Liver (tissue), 8 donors: ENCODE measurements at regions not wholly inside any gene's neighbourhood (a gene's known extent, or its start where the extent isn't known, plus 50 kb on each side); places are given as distances from the start of the nearest gene placed in this dataset.

ENCODE experiments used
- DNase-seq: peaks from one replicate; pipeline ENCODE4 v3.0.0-alpha.2; 2017; ENCODE audit warnings: low spot score
- H3K27ac ChIP-seq, 2 donors: one replicate each; pipeline ENCODE4 v1.7.0; 2013; ENCODE audit warnings: inconsistent platforms in 2 of 2, low read length in 2 of 2, control low read depth in 1 of 2, low read depth in 1 of 2, mild to moderate bottlenecking in 1 of 2
- H3K27me3 ChIP-seq, 4 donors: one replicate each; pipeline versions ENCODE4 v1.6.1 to v1.7.0; 2013; ENCODE audit warnings: low read length in 3 of 4, inconsistent platforms in 1 of 4, mild to moderate bottlenecking in 1 of 4, moderate library complexity in 1 of 4; ENCODE audit not compliant: control insufficient read depth in 4 of 4, insufficient read depth in 4 of 4
- H3K36me3 ChIP-seq, 4 donors: one replicate each; pipeline versions ENCODE4 v1.6.1 to v1.7.0; 2013; ENCODE audit warnings: low read length in 3 of 4, mild to moderate bottlenecking in 3 of 4, low read depth in 1 of 4, moderate library complexity in 1 of 4; ENCODE audit not compliant: control insufficient read depth in 4 of 4, insufficient read depth in 3 of 4
- H3K4me1 ChIP-seq, 4 donors: one replicate each; pipeline versions ENCODE4 v1.6.1 to v1.7.0; 2013; ENCODE audit warnings: low read length in 3 of 4, mild to moderate bottlenecking in 3 of 4, moderate library complexity in 1 of 4; ENCODE audit not compliant: control insufficient read depth in 4 of 4, insufficient read depth in 4 of 4
- H3K4me3 ChIP-seq, 3 donors: one replicate each; pipeline versions ENCODE4 v1.6.1 to v1.7.0; 2013; ENCODE audit warnings: low read length in 3 of 3, control low read depth in 1 of 3, low read depth in 1 of 3, mild to moderate bottlenecking in 1 of 3
- H3K9ac ChIP-seq, 2 donors: one replicate each; pipeline ENCODE4 v1.7.0; 2013; ENCODE audit warnings: low read length in 2 of 2, mild to moderate bottlenecking in 2 of 2, moderate library complexity in 2 of 2, control low read depth in 1 of 2, low read depth in 1 of 2
- H3K9me3 ChIP-seq, 4 donors: one replicate each; pipeline versions ENCODE4 v1.6.1 to v1.7.0; 2013; ENCODE audit warnings: low read length in 3 of 4; ENCODE audit not compliant: control insufficient read depth in 4 of 4
- EGR1 ChIP-seq, 2 donors: IDR thresholded peaks; 2 replicates each; pipeline ENCODE4 v1.6.1; 2016 to 2018; ENCODE audit warnings: antibody characterized with exemption in 2 of 2, low read depth in 2 of 2
- FOXA1 ChIP-seq: IDR thresholded peaks from 2 replicates; pipeline ENCODE4 v1.6.1; 2016; ENCODE audit warnings: antibody characterized with exemption
- FOXA2 ChIP-seq: IDR thresholded peaks from 2 replicates; pipeline ENCODE4 v1.6.1; 2016; ENCODE audit warnings: antibody characterized with exemption
- GABPA ChIP-seq, 2 donors: IDR thresholded peaks in 1 of 2; conservative IDR thresholded peaks in 1 of 2; 2 replicates each; pipeline ENCODE4 v1.6.1; 2016; ENCODE audit warnings: antibody characterized with exemption in 2 of 2, mild to moderate bottlenecking in 1 of 2, moderate library complexity in 1 of 2
- HNF4A ChIP-seq, 2 donors: conservative IDR thresholded peaks; 2 replicates each; pipeline ENCODE4 v1.6.1; 2016; ENCODE audit warnings: antibody characterized with exemption in 2 of 2, mild to moderate bottlenecking in 2 of 2
- HNF4G ChIP-seq: IDR thresholded peaks from 2 replicates; pipeline ENCODE4 v1.6.1; 2016; ENCODE audit warnings: antibody characterized with exemption
- JUND ChIP-seq, 2 donors: IDR thresholded peaks; 2 replicates each; pipeline ENCODE4 v1.6.1; 2016; ENCODE audit warnings: antibody characterized with exemption in 2 of 2
- NR2F2 ChIP-seq: IDR thresholded peaks from 2 replicates; pipeline ENCODE4 v1.6.1; 2016; ENCODE audit warnings: antibody characterized with exemption
- RAD21 ChIP-seq, 2 donors: IDR thresholded peaks; 2 replicates each; pipeline ENCODE4 v1.6.1; 2016; ENCODE audit warnings: antibody characterized with exemption in 2 of 2, mild to moderate bottlenecking in 2 of 2
- RXRA ChIP-seq, 2 donors: IDR thresholded peaks; 2 replicates each; pipeline ENCODE4 v1.6.1; 2017 to 2018; ENCODE audit warnings: antibody characterized with exemption in 2 of 2, mild to moderate bottlenecking in 1 of 2
- SP1 ChIP-seq: IDR thresholded peaks from 2 replicates; pipeline ENCODE4 v1.6.1; 2018; ENCODE audit warnings: antibody characterized with exemption, mild to moderate bottlenecking
- TAF1 ChIP-seq: conservative IDR thresholded peaks from 2 replicates; pipeline ENCODE4 v1.6.1; 2016; ENCODE audit warnings: antibody characterized with exemption, mild to moderate bottlenecking
- YY1 ChIP-seq: IDR thresholded peaks from 2 replicates; pipeline ENCODE4 v1.6.1; 2016; ENCODE audit warnings: antibody characterized with exemption, mild to moderate bottlenecking
- WGBS: extraction: QIAGEN DNeasy Blood & Tissue Kit; methylation state at CpG from one replicate; pipeline ENCODE4 v1.1.7; 2013; 5-methylcytosine and 5-hydroxymethylcytosine counted together
- TF ChIP-seq, protein P1 (sequence below): fragments of 150-350 bp; IDR thresholded peaks from 2 replicates; pipeline ENCODE4 v1.5.1; 2017; ENCODE audit warnings: improper control_type of control experiment, low read depth, low read length; ENCODE audit not compliant: missing input control
- TF ChIP-seq, protein P2 (sequence below): IDR thresholded peaks from 2 replicates; pipeline ENCODE4 v1.6.1; 2016; ENCODE audit warnings: antibody characterized with exemption
- TF ChIP-seq, protein P3 (sequence below): IDR thresholded peaks from 2 replicates; pipeline ENCODE4 v1.6.1; 2016; ENCODE audit warnings: antibody characterized with exemption, mild to moderate bottlenecking
- TF ChIP-seq, protein P4 (sequence below): IDR thresholded peaks from 2 replicates; pipeline ENCODE4 v1.6.1; 2016; ENCODE audit warnings: antibody characterized with exemption
- TF ChIP-seq, protein P5 (sequence below): IDR thresholded peaks from 2 replicates; pipeline ENCODE4 v1.6.1; 2016; ENCODE audit warnings: antibody characterized with exemption
- donor health status: healthy.
- donor health status: healthy.
- donor health status: healthy.
- donor health status: healthy.
- donor health status: healthy.

DNA sequence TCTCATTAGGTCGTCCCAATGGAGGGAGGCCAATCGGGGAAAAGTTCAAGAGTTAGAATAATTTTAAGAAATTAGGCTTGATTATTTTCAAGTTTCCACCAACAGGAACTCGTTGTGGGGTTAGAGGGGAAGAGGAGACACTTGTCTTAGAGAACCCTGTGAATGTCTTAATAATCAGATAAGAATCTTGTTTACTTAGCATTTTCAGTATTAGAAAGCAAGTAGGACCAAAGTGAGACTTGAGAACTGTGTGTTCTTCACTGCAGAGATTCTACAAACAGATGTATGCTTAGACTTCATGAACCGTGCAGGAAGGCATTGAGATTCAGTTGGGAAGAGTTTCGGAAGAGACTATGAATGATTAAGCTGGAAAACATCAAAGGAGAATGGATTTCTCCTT, 69.0 kb upstream of the HMHB1 start (continued):
- TF ChIP-seq, protein P1, sequence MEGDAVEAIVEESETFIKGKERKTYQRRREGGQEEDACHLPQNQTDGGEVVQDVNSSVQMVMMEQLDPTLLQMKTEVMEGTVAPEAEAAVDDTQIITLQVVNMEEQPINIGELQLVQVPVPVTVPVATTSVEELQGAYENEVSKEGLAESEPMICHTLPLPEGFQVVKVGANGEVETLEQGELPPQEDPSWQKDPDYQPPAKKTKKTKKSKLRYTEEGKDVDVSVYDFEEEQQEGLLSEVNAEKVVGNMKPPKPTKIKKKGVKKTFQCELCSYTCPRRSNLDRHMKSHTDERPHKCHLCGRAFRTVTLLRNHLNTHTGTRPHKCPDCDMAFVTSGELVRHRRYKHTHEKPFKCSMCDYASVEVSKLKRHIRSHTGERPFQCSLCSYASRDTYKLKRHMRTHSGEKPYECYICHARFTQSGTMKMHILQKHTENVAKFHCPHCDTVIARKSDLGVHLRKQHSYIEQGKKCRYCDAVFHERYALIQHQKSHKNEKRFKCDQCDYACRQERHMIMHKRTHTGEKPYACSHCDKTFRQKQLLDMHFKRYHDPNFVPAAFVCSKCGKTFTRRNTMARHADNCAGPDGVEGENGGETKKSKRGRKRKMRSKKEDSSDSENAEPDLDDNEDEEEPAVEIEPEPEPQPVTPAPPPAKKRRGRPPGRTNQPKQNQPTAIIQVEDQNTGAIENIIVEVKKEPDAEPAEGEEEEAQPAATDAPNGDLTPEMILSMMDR, result no peak
- no peak for TF ChIP-seq FOXA2
- no peak for TF ChIP-seq RAD21 (IDR thresholded peaks at IDR 0.05)
- no peak for TF ChIP-seq SP1
- TF ChIP-seq YY1, result no peak
- TF ChIP-seq NR2F2, result no peak
- no peak for TF ChIP-seq HNF4A (conservative IDR thresholded peaks at IDR 0.05)

DNA sequence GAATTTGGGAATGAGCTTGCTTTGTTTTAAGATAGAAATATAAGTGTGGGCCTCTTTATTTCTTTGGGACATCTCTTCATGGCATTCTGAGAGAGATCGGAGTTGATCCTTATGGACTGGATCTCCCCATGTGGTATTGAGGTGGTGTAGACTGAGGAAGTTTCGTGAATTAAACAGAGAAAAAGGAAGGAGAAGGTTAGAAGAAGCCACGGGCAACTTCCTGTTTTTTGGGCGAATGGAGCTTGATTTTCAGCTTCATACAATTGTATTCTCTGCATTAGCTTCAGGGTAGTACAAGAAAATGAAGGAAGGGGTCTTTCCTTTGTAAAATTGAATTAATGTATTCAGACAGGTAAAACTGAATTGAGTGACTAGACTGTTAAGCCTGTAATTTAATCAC, 70.5 kb upstream of the HMHB1 start:
- H3K27me3 ChIP-seq, result no peaks in the 10 kb centered on the region
- H3K9me3 ChIP-seq, result no peaks in the 10 kb centered on the region
- no peaks in the 10 kb centered on the region for H3K36me3 ChIP-seq
- no peak overlapping the region for H3K27ac ChIP-seq
- WGBS, result 56% methylated on average over 4 of the region's 4 CpGs
- H3K9ac ChIP-seq, result no peak overlapping the region
- no peak for DNase-seq
- no peaks in the 10 kb centered on the region for H3K4me1 ChIP-seq
- no peak overlapping the region for H3K4me3 ChIP-seq
- no peak for TF ChIP-seq HNF4A (conservative IDR thresholded peaks at IDR 0.05)
- TF ChIP-seq, protein P2, sequence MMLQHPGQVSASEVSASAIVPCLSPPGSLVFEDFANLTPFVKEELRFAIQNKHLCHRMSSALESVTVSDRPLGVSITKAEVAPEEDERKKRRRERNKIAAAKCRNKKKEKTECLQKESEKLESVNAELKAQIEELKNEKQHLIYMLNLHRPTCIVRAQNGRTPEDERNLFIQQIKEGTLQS, result no peak
- TF ChIP-seq, protein P1, result no peak
- TF ChIP-seq TAF1, result no peak
- no peak for TF ChIP-seq YY1
- TF ChIP-seq NR2F2, result no peak
- TF ChIP-seq JUND (IDR thresholded peaks at IDR 0.05), result no peak
- TF ChIP-seq FOXA1, result no peak
- TF ChIP-seq RAD21 (IDR thresholded peaks at IDR 0.05), result no peak
- TF ChIP-seq HNF4G, result no peak
- no peak for TF ChIP-seq GABPA (IDR thresholded peaks at IDR 0.05 in 1 of 2, conservative IDR thresholded peaks at IDR 0.05 in 1 of 2)
- no peak for TF ChIP-seq EGR1 (IDR thresholded peaks at IDR 0.05; ENCODE audit: low read depth in 2 of 2)
- no peak for TF ChIP-seq SP1
- TF ChIP-seq RXRA (IDR thresholded peaks at IDR 0.05), result no peak
- TF ChIP-seq, protein P3, sequence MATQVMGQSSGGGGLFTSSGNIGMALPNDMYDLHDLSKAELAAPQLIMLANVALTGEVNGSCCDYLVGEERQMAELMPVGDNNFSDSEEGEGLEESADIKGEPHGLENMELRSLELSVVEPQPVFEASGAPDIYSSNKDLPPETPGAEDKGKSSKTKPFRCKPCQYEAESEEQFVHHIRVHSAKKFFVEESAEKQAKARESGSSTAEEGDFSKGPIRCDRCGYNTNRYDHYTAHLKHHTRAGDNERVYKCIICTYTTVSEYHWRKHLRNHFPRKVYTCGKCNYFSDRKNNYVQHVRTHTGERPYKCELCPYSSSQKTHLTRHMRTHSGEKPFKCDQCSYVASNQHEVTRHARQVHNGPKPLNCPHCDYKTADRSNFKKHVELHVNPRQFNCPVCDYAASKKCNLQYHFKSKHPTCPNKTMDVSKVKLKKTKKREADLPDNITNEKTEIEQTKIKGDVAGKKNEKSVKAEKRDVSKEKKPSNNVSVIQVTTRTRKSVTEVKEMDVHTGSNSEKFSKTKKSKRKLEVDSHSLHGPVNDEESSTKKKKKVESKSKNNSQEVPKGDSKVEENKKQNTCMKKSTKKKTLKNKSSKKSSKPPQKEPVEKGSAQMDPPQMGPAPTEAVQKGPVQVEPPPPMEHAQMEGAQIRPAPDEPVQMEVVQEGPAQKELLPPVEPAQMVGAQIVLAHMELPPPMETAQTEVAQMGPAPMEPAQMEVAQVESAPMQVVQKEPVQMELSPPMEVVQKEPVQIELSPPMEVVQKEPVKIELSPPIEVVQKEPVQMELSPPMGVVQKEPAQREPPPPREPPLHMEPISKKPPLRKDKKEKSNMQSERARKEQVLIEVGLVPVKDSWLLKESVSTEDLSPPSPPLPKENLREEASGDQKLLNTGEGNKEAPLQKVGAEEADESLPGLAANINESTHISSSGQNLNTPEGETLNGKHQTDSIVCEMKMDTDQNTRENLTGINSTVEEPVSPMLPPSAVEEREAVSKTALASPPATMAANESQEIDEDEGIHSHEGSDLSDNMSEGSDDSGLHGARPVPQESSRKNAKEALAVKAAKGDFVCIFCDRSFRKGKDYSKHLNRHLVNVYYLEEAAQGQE, result no peak
- TF ChIP-seq, protein P4, sequence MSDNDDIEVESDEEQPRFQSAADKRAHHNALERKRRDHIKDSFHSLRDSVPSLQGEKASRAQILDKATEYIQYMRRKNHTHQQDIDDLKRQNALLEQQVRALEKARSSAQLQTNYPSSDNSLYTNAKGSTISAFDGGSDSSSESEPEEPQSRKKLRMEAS, result no peak
- TF ChIP-seq FOXA2, result no peak
- TF ChIP-seq, protein P5, sequence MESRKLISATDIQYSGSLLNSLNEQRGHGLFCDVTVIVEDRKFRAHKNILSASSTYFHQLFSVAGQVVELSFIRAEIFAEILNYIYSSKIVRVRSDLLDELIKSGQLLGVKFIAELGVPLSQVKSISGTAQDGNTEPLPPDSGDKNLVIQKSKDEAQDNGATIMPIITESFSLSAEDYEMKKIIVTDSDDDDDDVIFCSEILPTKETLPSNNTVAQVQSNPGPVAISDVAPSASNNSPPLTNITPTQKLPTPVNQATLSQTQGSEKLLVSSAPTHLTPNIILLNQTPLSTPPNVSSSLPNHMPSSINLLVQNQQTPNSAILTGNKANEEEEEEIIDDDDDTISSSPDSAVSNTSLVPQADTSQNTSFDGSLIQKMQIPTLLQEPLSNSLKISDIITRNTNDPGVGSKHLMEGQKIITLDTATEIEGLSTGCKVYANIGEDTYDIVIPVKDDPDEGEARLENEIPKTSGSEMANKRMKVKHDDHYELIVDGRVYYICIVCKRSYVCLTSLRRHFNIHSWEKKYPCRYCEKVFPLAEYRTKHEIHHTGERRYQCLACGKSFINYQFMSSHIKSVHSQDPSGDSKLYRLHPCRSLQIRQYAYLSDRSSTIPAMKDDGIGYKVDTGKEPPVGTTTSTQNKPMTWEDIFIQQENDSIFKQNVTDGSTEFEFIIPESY, result no peak
